Epithelial cell of esophagus (primary cell): ENCODE measurements at regions not wholly inside any gene's neighbourhood (a gene's known extent, or its start where the extent isn't known, plus 50 kb on each side); places are given as distances from the start of the nearest gene placed in this dataset.

ENCODE experiments used
- DNase-seq: peaks from one replicate; pipeline ENCODE4 v3.0.0; 2010; ENCODE audit warnings: low read depth
- H3K4me3 ChIP-seq: 2 replicates; pipeline ENCODE4 v1.5.1; 2011; ENCODE audit warnings: mild to moderate bottlenecking, low read length, control low read depth
- CTCF ChIP-seq: IDR thresholded peaks from 2 replicates; pipeline ENCODE4 v1.5.1; 2011; ENCODE audit warnings: low read depth, mild to moderate bottlenecking, low read length, control low read depth, inconsistent platforms; ENCODE audit not compliant: insufficient read depth; ENCODE audit errors: missing control alignments

GRCh38 chr7:110153222-110153621, 937.7 kb upstream of the LRRN3 start:
- H3K4me3 ChIP-seq = no peak overlapping the region
- no peak for DNase-seq
- no peak for TF ChIP-seq CTCF

GRCh38 chr7:110156511-110156910, 934.4 kb upstream of the LRRN3 start:
- no peak overlapping the region for H3K4me3 ChIP-seq
- no peak for DNase-seq
- TF ChIP-seq CTCF = no peak

- TF ChIP-seq CTCF = no peak
- peak; percentile 1 for DNase-seq
- no peak overlapping the region for H3K4me3 ChIP-seq
These were observed 933.1 kb upstream of the LRRN3 start for GRCh38 chr7:110157631-110158362.

- no peak for TF ChIP-seq CTCF
- no peak for DNase-seq
- H3K4me3 ChIP-seq = no peak overlapping the region
These were observed 922.9 kb upstream of the LRRN3 start for GRCh38 chr7:110168010-110168409.

GRCh38 chr7:110170841-110171240, 920.1 kb upstream of the LRRN3 start:
- TF ChIP-seq CTCF = no peak
- no peak for DNase-seq
- no peak overlapping the region for H3K4me3 ChIP-seq

- no peak overlapping the region for H3K4me3 ChIP-seq
- TF ChIP-seq CTCF = no peak
- no peak for DNase-seq
These were observed 913.5 kb upstream of the LRRN3 start for GRCh38 chr7:110177463-110177862.

- DNase-seq = no peak
- TF ChIP-seq CTCF = no peak
- H3K4me3 ChIP-seq = no peak overlapping the region
These were observed 911.9 kb upstream of the LRRN3 start for GRCh38 chr7:110179037-110179436.
